Mesothelial cell of epicardium (in vitro differentiated cells): ENCODE measurements at regions not wholly inside any gene's neighbourhood (a gene's known extent, or its start where the extent isn't known, plus 50 kb on each side); places are given as distances from the start of the nearest gene placed in this dataset.

Experiments
- DNase-seq, 2 experiments: peaks; one replicate each; pipeline ENCODE4 v3.0.0; 2021; ENCODE audit warnings: low spot score in 2 of 2; ENCODE audit not compliant: unreplicated experiment in 2 of 2
- H3K27ac Mint-ChIP-seq: 2 replicates; pipeline ENCODE4 v1.8.0; 2021; ENCODE audit warnings: mixed read lengths
- H3K27me3 Mint-ChIP-seq: 2 replicates; pipeline ENCODE4 v1.8.0; 2021; ENCODE audit warnings: low read depth, mixed read lengths
- H3K36me3 Mint-ChIP-seq: 2 replicates; pipeline ENCODE4 v1.8.0; 2021; ENCODE audit warnings: mixed read lengths
- H3K4me1 Mint-ChIP-seq: 2 replicates; pipeline ENCODE4 v1.8.0; 2021; ENCODE audit warnings: mixed read lengths
- H3K4me3 Mint-ChIP-seq: 2 replicates; pipeline ENCODE4 v1.8.0; 2021; ENCODE audit warnings: mild to moderate bottlenecking, moderate library complexity, mixed read lengths
- H3K9me3 Mint-ChIP-seq: 2 replicates; pipeline ENCODE4 v1.8.0; 2021; ENCODE audit warnings: mixed read lengths
- CTCF ChIP-seq: fragments of 200-600 bp; sonication (generic); IDR thresholded peaks from one replicate; pipeline ENCODE4 v1.5.0; 2021; ENCODE audit warnings: antibody characterized with exemption; ENCODE audit not compliant: unreplicated experiment

DNA sequence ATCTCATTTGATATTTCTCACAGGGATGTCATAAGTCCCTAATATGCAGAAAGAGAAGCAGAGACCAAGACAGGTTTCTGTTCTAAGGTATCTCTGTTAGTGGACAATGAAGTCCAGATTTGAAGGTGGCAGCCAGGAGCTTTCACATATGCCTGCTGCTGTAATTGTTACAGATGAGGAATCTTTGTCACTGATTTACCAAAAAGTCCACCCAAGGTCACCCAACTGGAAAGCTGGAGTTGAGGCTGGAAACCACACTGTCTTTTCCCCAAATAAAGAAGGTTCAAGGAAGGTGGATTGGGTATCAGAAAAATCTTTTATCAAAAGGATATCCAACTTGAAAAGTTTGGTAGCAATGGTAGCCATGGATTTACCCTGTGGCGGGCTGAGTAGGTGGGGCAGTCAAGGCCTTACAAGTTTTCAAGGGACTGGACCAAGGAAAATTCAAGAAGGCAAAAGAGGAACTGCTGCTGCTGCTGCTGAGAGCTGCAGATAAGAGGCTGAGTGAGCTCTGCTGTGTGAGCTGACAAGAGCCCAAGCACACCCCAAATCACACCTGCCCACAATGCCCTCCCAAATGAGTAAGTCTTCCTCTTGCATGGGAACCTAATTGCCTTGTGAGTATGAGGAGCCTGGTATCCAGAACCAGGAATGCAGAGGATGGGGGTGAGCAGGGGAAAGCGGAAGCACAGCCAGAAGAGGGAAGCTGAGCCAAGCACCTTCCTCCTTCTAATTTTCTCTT is 241.2 kb downstream of the ANAPC1 start:
- no peak for TF ChIP-seq CTCF

GRCh38 chr2:111643759-111644158 is 240.2 kb downstream of the ANAPC1 start:
- Mint-ChIP-seq H3K27ac (no peak overlapping the region), H3K36me3 (peaks cover 5% of the 10 kb centered on the region), H3K4me1 (peaks cover 14% of the 10 kb centered on the region), H3K4me3 (no peak overlapping the region), H3K9me3 (peaks cover 37% of the 10 kb centered on the region), H3K27me3 (no peaks in the 10 kb centered on the region)
- TF ChIP-seq CTCF: no peak
- no peak for DNase-seq

More for the DNA sequence above, 241.2 kb downstream of the ANAPC1 start:
- Mint-ChIP-seq H3K27me3 (no peaks in the 10 kb centered on the region), H3K27ac (no peak overlapping the region), H3K36me3 (peaks cover 5% of the 10 kb centered on the region), H3K9me3 (peaks cover 38% of the 10 kb centered on the region), H3K4me1 (peaks cover 14% of the 10 kb centered on the region), H3K4me3 (no peak overlapping the region)
- no peak for DNase-seq

- H3K4me1 Mint-ChIP-seq: no peaks in the 10 kb centered on the region
- no peak overlapping the region for H3K4me3 Mint-ChIP-seq
- no peak for DNase-seq
Measured at GRCh38 chr2:111647359-111647758, 236.6 kb downstream of the ANAPC1 start.

DNA sequence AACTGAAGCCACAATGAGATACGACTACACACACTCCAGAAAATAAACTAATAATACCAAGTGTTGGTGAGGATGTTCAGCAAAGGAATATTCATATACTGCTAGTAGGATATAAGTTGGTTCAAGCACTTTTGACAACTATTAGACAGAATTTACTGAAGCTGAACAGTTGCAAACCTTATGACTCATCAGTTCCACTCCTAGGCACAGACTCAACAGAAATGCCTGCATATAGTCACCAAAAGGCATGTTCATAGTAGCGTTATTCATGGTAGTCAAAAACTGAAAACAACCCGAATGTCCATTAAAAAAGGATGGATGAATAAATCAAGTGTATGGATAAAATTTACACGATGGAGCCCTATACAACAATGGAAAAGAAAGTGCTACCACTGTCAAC is 232.0 kb downstream of the ANAPC1 start:
- Mint-ChIP-seq H3K27me3 (no peaks in the 10 kb centered on the region), H3K4me1 (peaks cover 21% of the 10 kb centered on the region), H3K27ac (no peak overlapping the region), H3K36me3 (peaks cover 3% of the 10 kb centered on the region), H3K4me3 (no peak overlapping the region), H3K9me3 (peaks cover 22% of the 10 kb centered on the region)
- no peak for TF ChIP-seq CTCF
- no peak for DNase-seq

More at GRCh38 chr2:111647359-111647758, 236.6 kb downstream of the ANAPC1 start:
- no peaks in the 10 kb centered on the region for H3K27me3 Mint-ChIP-seq
- no peak overlapping the region for H3K27ac Mint-ChIP-seq
- H3K36me3 Mint-ChIP-seq: peaks cover 5% of the 10 kb centered on the region
- TF ChIP-seq CTCF: no peak
- peaks cover 40% of the 10 kb centered on the region for H3K9me3 Mint-ChIP-seq

DNA sequence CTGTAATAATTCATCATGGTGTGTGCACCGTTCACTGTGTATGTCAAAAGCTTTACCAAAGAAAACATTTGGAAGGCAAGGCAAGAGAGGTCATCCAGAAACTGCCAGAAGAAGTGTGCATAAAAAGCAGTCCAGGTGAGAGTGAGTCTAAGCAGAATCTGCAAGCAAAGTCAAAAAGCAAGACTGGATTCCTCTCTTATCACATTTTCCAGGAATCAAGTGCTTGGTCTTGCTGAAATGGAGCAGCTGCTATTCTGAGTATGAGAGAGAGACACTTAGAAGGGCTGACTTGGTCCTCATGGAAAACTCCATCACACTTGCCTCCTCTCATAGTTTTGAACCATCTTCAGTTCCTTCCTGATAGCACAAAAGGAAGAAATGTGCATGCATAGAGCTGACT is 231.3 kb downstream of the ANAPC1 start:
- DNase-seq: no peak
- no peak overlapping the region for H3K27ac Mint-ChIP-seq
- no peaks in the 10 kb centered on the region for H3K36me3 Mint-ChIP-seq
- H3K4me1 Mint-ChIP-seq: peaks cover 23% of the 10 kb centered on the region
- H3K9me3 Mint-ChIP-seq: peaks cover 16% of the 10 kb centered on the region
- TF ChIP-seq CTCF: no peak
- no peaks in the 10 kb centered on the region for H3K27me3 Mint-ChIP-seq
- no peak overlapping the region for H3K4me3 Mint-ChIP-seq
